ENCODE measurements at regions not wholly inside any gene's neighbourhood (a gene's known extent, or its start where the extent isn't known, plus 50 kb on each side); places are given as distances from the start of the nearest gene placed in this dataset.

DNA sequence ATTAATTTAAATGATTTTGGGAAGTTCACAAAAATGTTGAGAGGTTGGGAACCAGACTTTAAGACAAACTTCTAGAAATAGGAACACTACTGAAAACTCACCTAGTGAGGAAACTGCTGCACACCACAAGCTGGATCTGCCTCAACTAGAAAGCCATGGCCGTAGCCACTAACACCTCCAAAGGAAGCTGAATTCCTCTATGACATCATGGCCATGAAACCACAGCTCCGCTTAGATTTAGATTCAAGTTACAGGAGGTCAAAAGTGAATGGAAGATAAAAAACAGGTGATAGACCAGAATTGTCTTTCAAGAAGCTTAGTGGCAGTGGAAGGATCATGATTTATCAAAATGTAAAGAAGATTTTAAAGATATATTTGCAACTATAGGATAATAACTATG, 208.8 kb upstream of the ALG10 start:
- TF ChIP-seq, protein P1, sequence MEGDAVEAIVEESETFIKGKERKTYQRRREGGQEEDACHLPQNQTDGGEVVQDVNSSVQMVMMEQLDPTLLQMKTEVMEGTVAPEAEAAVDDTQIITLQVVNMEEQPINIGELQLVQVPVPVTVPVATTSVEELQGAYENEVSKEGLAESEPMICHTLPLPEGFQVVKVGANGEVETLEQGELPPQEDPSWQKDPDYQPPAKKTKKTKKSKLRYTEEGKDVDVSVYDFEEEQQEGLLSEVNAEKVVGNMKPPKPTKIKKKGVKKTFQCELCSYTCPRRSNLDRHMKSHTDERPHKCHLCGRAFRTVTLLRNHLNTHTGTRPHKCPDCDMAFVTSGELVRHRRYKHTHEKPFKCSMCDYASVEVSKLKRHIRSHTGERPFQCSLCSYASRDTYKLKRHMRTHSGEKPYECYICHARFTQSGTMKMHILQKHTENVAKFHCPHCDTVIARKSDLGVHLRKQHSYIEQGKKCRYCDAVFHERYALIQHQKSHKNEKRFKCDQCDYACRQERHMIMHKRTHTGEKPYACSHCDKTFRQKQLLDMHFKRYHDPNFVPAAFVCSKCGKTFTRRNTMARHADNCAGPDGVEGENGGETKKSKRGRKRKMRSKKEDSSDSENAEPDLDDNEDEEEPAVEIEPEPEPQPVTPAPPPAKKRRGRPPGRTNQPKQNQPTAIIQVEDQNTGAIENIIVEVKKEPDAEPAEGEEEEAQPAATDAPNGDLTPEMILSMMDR (IDR thresholded peaks at IDR 0.05): no peak
- TF ChIP-seq, protein P2, sequence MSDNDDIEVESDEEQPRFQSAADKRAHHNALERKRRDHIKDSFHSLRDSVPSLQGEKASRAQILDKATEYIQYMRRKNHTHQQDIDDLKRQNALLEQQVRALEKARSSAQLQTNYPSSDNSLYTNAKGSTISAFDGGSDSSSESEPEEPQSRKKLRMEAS (IDR thresholded peaks at IDR 0.05; ENCODE audit: low read depth): no peak
- TF ChIP-seq, protein P3, sequence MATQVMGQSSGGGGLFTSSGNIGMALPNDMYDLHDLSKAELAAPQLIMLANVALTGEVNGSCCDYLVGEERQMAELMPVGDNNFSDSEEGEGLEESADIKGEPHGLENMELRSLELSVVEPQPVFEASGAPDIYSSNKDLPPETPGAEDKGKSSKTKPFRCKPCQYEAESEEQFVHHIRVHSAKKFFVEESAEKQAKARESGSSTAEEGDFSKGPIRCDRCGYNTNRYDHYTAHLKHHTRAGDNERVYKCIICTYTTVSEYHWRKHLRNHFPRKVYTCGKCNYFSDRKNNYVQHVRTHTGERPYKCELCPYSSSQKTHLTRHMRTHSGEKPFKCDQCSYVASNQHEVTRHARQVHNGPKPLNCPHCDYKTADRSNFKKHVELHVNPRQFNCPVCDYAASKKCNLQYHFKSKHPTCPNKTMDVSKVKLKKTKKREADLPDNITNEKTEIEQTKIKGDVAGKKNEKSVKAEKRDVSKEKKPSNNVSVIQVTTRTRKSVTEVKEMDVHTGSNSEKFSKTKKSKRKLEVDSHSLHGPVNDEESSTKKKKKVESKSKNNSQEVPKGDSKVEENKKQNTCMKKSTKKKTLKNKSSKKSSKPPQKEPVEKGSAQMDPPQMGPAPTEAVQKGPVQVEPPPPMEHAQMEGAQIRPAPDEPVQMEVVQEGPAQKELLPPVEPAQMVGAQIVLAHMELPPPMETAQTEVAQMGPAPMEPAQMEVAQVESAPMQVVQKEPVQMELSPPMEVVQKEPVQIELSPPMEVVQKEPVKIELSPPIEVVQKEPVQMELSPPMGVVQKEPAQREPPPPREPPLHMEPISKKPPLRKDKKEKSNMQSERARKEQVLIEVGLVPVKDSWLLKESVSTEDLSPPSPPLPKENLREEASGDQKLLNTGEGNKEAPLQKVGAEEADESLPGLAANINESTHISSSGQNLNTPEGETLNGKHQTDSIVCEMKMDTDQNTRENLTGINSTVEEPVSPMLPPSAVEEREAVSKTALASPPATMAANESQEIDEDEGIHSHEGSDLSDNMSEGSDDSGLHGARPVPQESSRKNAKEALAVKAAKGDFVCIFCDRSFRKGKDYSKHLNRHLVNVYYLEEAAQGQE (IDR thresholded peaks at IDR 0.05; ENCODE audit: low read depth, low read length): no peak
- no peak for TF ChIP-seq TAF1 (IDR thresholded peaks at IDR 0.05; ENCODE audit: borderline replicate concordance, low read depth, low read length)
